Gastrocnemius medialis (tissue), 4 donors: ENCODE measurements at regions not wholly inside any gene's neighbourhood (a gene's known extent, or its start where the extent isn't known, plus 50 kb on each side); places are given as distances from the start of the nearest gene placed in this dataset.

Source experiments
- CTCF ChIP-seq, 5 experiments: fragments of 450-650 bp in 3 of 5; fragments of 200-600 bp in 2 of 5; sonication (generic) in 2 of 5; IDR thresholded peaks in 4 of 5; conservative IDR thresholded peaks in 1 of 5; 1 replicate in 4 of 5; 2 replicates in 1 of 5; pipeline ENCODE4 v1.5.1; 2016 to 2019; ENCODE audit warnings: antibody characterized with exemption in 5 of 5, mild to moderate bottlenecking in 3 of 5, moderate library complexity in 3 of 5
- POLR2A ChIP-seq, 2 donors: fragments of 450-650 bp; IDR thresholded peaks; one replicate each; pipeline ENCODE4 v1.6.1; 2017; ENCODE audit warnings: antibody characterized with exemption in 2 of 2, mild to moderate bottlenecking in 2 of 2, moderate library complexity in 2 of 2

GRCh38 chr12:87793131-87793530, 236.1 kb downstream of the C12orf50 start:
- TF ChIP-seq CTCF (IDR thresholded peaks at IDR 0.05 in 4 of 5, conservative IDR thresholded peaks at IDR 0.05 in 1 of 5) (no peak), POLR2A (IDR thresholded peaks at IDR 0.05) (no peak)
